ENCODE measurements at regions not wholly inside any gene's neighbourhood (a gene's known extent, or its start where the extent isn't known, plus 50 kb on each side); places are given as distances from the start of the nearest gene placed in this dataset.

DNA sequence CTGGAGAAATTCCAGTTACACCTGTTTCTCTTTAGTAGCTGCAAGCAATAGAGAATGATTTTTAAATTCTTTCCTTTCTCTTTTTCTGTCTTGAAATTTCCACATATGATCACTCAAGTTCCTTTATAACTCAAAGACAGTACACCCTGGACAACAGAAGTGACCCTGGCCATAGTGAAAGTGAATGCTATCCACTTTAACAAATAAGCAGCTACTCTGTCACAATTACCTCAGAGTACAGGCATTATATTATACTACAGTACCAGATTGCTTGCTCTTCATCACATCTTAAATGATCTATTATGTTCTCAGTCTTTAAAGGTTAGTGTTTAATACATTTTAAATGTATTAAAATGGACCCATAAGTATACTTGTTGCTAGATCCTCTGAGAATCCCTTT is 136.2 kb downstream of the KLF12 start:
- DNase-seq (ENCODE audit: low read depth) = no peak
- TF ChIP-seq, protein P1, sequence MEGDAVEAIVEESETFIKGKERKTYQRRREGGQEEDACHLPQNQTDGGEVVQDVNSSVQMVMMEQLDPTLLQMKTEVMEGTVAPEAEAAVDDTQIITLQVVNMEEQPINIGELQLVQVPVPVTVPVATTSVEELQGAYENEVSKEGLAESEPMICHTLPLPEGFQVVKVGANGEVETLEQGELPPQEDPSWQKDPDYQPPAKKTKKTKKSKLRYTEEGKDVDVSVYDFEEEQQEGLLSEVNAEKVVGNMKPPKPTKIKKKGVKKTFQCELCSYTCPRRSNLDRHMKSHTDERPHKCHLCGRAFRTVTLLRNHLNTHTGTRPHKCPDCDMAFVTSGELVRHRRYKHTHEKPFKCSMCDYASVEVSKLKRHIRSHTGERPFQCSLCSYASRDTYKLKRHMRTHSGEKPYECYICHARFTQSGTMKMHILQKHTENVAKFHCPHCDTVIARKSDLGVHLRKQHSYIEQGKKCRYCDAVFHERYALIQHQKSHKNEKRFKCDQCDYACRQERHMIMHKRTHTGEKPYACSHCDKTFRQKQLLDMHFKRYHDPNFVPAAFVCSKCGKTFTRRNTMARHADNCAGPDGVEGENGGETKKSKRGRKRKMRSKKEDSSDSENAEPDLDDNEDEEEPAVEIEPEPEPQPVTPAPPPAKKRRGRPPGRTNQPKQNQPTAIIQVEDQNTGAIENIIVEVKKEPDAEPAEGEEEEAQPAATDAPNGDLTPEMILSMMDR (IDR thresholded peaks at IDR 0.05; ENCODE audit: insufficient read depth, low read length, poor library complexity, severe bottlenecking) = no peak
- no peaks in the 10 kb centered on the region for H3K27me3 ChIP-seq (ENCODE audit: control insufficient read depth, insufficient read depth, low read length)
- H3K4me3 ChIP-seq (ENCODE audit: low read depth, low read length) = no peak overlapping the region
- H3K36me3 ChIP-seq (ENCODE audit: control insufficient read depth, insufficient read depth, low read length) = no peaks in the 10 kb centered on the region

DNA sequence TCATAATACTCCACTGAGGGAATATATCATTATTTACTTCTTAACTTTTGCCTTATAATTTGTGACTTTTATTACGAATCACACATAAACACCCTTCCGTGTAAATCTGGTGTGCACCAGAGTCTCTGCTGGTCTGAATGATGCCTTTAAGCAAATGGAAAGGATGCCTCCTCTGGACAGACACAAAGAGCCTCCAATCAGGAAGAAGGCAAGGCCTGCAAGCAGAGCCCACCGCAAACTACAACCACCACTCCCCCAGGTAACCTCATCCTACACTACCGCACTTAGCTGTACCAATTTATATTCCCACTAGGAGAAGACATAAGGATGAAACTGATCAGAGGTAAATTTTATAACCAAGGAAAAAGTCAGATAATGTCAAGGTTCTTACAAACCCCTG is 137.6 kb downstream of the KLF12 start:
- no peaks in the 10 kb centered on the region for H3K36me3 ChIP-seq (ENCODE audit: control insufficient read depth, insufficient read depth, low read length)
- TF ChIP-seq, protein P1 (IDR thresholded peaks at IDR 0.05; ENCODE audit: insufficient read depth, low read length, poor library complexity, severe bottlenecking) = no peak
- no peaks in the 10 kb centered on the region for H3K27me3 ChIP-seq (ENCODE audit: control insufficient read depth, insufficient read depth, low read length)
- no peak for DNase-seq (ENCODE audit: low read depth)
- no peak overlapping the region for H3K4me3 ChIP-seq (ENCODE audit: low read depth, low read length)

DNA sequence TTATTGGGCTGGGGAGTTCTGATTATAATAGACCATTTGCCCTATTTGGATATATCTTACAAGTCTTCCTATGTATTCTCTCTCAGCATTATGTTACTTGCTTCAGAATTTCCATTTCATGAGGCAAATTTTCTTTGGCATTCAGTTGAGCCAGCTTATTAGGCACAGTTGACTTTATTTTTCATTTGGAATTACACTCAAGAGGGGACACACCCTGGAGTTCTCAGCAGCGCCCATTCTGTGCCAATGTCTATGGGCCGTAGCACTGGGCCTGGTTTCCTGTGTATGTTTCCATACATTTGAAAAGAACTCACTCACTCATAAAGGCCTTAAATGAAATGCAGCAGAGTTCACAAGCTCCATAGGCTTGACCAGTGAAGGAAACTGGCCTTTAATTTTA is 138.5 kb downstream of the KLF12 start:
- Histone ChIP-seq H3K27me3 (ENCODE audit: control insufficient read depth, insufficient read depth, low read length) (no peaks in the 10 kb centered on the region), H3K36me3 (ENCODE audit: control insufficient read depth, insufficient read depth, low read length) (no peaks in the 10 kb centered on the region), H3K4me3 (ENCODE audit: low read depth, low read length) (no peak overlapping the region)
- TF ChIP-seq, protein P1 (IDR thresholded peaks at IDR 0.05; ENCODE audit: insufficient read depth, low read length, poor library complexity, severe bottlenecking) = no peak
- no peak for DNase-seq (ENCODE audit: low read depth)

DNA sequence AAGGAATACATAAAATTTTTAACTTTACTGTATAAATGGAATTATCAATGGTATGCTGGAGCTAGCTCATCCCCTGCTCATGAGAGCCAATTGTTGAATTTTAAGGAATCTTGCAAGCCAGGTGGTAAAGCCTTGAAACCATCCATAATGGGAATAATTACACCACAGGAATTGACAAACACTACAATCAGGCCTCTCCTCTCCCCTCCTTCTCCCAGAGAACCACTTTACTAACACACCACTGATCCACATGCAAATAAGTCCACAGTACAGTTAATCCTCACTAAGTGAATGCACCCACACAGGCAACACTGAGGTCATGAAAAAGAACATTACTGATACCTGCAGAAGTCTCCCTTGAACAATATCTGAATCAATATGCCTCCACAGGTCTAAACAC is 140.5 kb downstream of the KLF12 start:
- no peak for DNase-seq (ENCODE audit: low read depth)
- H3K27me3 ChIP-seq (ENCODE audit: control insufficient read depth, insufficient read depth, low read length) = no peaks in the 10 kb centered on the region
- TF ChIP-seq, protein P1 (IDR thresholded peaks at IDR 0.05; ENCODE audit: insufficient read depth, low read length, poor library complexity, severe bottlenecking) = no peak
- H3K36me3 ChIP-seq (ENCODE audit: control insufficient read depth, insufficient read depth, low read length) = no peaks in the 10 kb centered on the region
- H3K4me3 ChIP-seq (ENCODE audit: low read depth, low read length) = no peak overlapping the region

DNA sequence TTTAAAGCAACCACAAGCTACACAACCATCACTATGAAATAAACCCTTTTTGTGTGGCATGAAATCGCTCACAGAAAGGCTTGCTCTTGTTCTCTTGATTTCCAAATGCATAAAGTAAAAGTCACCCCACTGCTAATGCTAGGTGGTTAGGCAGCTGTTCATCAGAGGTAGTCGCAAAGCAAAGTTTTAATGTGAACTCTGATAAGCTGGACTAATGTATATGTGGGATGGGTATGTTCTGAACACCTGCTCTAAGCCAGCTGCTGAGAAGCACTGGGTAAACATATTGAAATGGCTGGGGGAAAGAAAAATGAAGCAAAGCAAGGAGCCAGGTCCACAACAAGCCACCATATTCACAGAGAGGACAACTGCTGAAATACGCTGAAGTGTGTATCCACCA is 142.3 kb downstream of the KLF12 start:
- H3K27me3 ChIP-seq (ENCODE audit: control insufficient read depth, insufficient read depth, low read length) = no peaks in the 10 kb centered on the region
- DNase-seq (ENCODE audit: low read depth) = no peak
- no peaks in the 10 kb centered on the region for H3K36me3 ChIP-seq (ENCODE audit: control insufficient read depth, insufficient read depth, low read length)
- TF ChIP-seq, protein P1 (IDR thresholded peaks at IDR 0.05; ENCODE audit: insufficient read depth, low read length, poor library complexity, severe bottlenecking) = no peak
- H3K4me3 ChIP-seq (ENCODE audit: low read depth, low read length) = no peak overlapping the region

DNA sequence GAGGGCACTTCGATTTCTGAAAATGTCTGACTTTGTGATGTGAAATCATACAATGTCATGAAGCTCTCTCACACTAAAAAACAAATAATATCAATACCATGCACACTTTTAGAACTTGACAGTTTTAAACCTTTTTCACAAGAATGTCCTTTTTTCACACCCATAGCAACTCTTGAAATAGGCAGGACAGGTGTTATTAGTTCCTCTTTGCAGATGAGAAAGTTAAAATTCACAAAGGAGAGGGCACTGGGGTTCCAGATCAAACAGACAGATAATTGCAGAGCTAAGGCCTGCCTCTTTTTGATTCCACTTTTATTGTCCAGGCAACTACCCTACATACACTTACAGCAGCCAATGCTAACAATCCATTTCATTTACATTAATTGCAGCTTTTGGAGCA is 142.8 kb downstream of the KLF12 start:
- DNase-seq (ENCODE audit: low read depth) = no peak
- TF ChIP-seq, protein P1 (IDR thresholded peaks at IDR 0.05; ENCODE audit: insufficient read depth, low read length, poor library complexity, severe bottlenecking) = no peak
- Histone ChIP-seq H3K36me3 (ENCODE audit: control insufficient read depth, insufficient read depth, low read length) (no peaks in the 10 kb centered on the region), H3K27me3 (ENCODE audit: control insufficient read depth, insufficient read depth, low read length) (no peaks in the 10 kb centered on the region), H3K4me3 (ENCODE audit: low read depth, low read length) (no peak overlapping the region)

Data from kidney epithelial cell (primary cell).